ENCODE measurements at regions not wholly inside any gene's neighbourhood (a gene's known extent, or its start where the extent isn't known, plus 50 kb on each side); places are given as distances from the start of the nearest gene placed in this dataset.

- TF ChIP-seq, protein P1, sequence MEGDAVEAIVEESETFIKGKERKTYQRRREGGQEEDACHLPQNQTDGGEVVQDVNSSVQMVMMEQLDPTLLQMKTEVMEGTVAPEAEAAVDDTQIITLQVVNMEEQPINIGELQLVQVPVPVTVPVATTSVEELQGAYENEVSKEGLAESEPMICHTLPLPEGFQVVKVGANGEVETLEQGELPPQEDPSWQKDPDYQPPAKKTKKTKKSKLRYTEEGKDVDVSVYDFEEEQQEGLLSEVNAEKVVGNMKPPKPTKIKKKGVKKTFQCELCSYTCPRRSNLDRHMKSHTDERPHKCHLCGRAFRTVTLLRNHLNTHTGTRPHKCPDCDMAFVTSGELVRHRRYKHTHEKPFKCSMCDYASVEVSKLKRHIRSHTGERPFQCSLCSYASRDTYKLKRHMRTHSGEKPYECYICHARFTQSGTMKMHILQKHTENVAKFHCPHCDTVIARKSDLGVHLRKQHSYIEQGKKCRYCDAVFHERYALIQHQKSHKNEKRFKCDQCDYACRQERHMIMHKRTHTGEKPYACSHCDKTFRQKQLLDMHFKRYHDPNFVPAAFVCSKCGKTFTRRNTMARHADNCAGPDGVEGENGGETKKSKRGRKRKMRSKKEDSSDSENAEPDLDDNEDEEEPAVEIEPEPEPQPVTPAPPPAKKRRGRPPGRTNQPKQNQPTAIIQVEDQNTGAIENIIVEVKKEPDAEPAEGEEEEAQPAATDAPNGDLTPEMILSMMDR (conservative IDR thresholded peaks at IDR 0.05; ENCODE audit: low read length) = no peak
- TF ChIP-seq EZH2phosphoT487 (IDR thresholded peaks at IDR 0.05; ENCODE audit: borderline replicate concordance) = no peak
- H3K27me3 ChIP-seq (ENCODE audit: insufficient read depth, low read length, poor library complexity, severe bottlenecking) = no peaks in the 10 kb centered on the region
Measured at GRCh38 chr16:80463751-80464495, 76.9 kb upstream of the DYNLRB2 start.

DNA sequence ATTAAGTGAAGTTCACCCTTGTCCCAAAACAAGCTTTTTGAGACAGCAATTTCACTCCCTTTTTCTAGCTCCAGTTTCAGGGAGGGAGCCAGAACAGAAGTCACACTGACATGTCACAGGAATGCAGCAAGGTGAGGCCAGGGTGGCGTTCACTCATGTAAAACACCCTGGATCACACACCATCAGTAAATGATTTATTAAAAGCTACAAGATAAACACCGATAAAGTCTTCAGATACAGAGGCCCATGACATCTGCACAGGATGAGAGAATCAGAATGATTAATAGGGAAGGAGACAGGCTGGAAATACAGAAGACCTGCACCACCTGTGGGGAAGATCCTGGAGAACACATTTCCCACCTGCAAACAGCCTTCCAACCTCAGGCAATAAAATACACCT, 77.5 kb upstream of the DYNLRB2 start:
- H3F3A ChIP-seq (ENCODE audit: low read depth) = no peaks in the 10 kb centered on the region
- H3K9me3 ChIP-seq (ENCODE audit: insufficient read depth, low read depth, low read length) = no peaks in the 10 kb centered on the region
- H3K4me3 ChIP-seq (ENCODE audit: low read length, poor library complexity, severe bottlenecking) = no peak overlapping the region
- TF ChIP-seq EZH2phosphoT487 (IDR thresholded peaks at IDR 0.05; ENCODE audit: borderline replicate concordance) = no peak
- TF ChIP-seq, protein P1 (conservative IDR thresholded peaks at IDR 0.05; ENCODE audit: low read length) = no peak
- H3K4me1 ChIP-seq (ENCODE audit: insufficient read depth, low read length, poor library complexity, severe bottlenecking) = peaks cover 6% of the 10 kb centered on the region
- H4K20me1 ChIP-seq (ENCODE audit: insufficient read depth, low read length, poor library complexity, severe bottlenecking) = no peaks in the 10 kb centered on the region
- H3K9ac ChIP-seq (ENCODE audit: low read depth, low read length, poor library complexity, severe bottlenecking) = no peak overlapping the region
- no peaks in the 10 kb centered on the region for H3K9me2 ChIP-seq (replicated peaks; ENCODE audit: low read depth, low read length)
- H3K27me3 ChIP-seq (ENCODE audit: insufficient read depth, low read length, poor library complexity, severe bottlenecking) = no peaks in the 10 kb centered on the region
- no peak overlapping the region for H2AFZ ChIP-seq (ENCODE audit: low read length)
- H3K36me3 ChIP-seq (ENCODE audit: insufficient read depth, low read length) = no peaks in the 10 kb centered on the region
- H3K4me2 ChIP-seq (ENCODE audit: low read depth, low read length, poor library complexity, severe bottlenecking) = no peak overlapping the region
- H3K79me2 ChIP-seq (ENCODE audit: insufficient read depth, low read length) = no peaks in the 10 kb centered on the region

More at GRCh38 chr16:80463751-80464495, 76.9 kb upstream of the DYNLRB2 start:
- H3K9me2 ChIP-seq (replicated peaks; ENCODE audit: low read depth, low read length) = no peaks in the 10 kb centered on the region
- H3K9ac ChIP-seq (ENCODE audit: low read depth, low read length, poor library complexity, severe bottlenecking) = no peak overlapping the region
- no peaks in the 10 kb centered on the region for H4K20me1 ChIP-seq (ENCODE audit: insufficient read depth, low read length, poor library complexity, severe bottlenecking)
- no peaks in the 10 kb centered on the region for H3K79me2 ChIP-seq (ENCODE audit: insufficient read depth, low read length)
- H3K4me1 ChIP-seq (ENCODE audit: insufficient read depth, low read length, poor library complexity, severe bottlenecking) = peaks cover 6% of the 10 kb centered on the region
- H3K4me2 ChIP-seq (ENCODE audit: low read depth, low read length, poor library complexity, severe bottlenecking) = no peak overlapping the region
- no peak overlapping the region for H2AFZ ChIP-seq (ENCODE audit: low read length)
- no peaks in the 10 kb centered on the region for H3F3A ChIP-seq (ENCODE audit: low read depth)
- H3K36me3 ChIP-seq (ENCODE audit: insufficient read depth, low read length) = no peaks in the 10 kb centered on the region
- no peaks in the 10 kb centered on the region for H3K9me3 ChIP-seq (ENCODE audit: insufficient read depth, low read depth, low read length)
- H3K4me3 ChIP-seq (ENCODE audit: low read length, poor library complexity, severe bottlenecking) = no peak overlapping the region

GRCh38 chr16:80462917-80463316, 77.9 kb upstream of the DYNLRB2 start:
- Histone ChIP-seq H3K9me2 (replicated peaks; ENCODE audit: low read depth, low read length) (no peaks in the 10 kb centered on the region), H3K4me1 (ENCODE audit: insufficient read depth, low read length, poor library complexity, severe bottlenecking) (peaks cover 6% of the 10 kb centered on the region), H3K9me3 (ENCODE audit: insufficient read depth, low read depth, low read length) (no peaks in the 10 kb centered on the region), H3K79me2 (ENCODE audit: insufficient read depth, low read length) (no peaks in the 10 kb centered on the region), H3K9ac (ENCODE audit: low read depth, low read length, poor library complexity, severe bottlenecking) (no peak overlapping the region), H3F3A (ENCODE audit: low read depth) (no peaks in the 10 kb centered on the region), H2AFZ (ENCODE audit: low read length) (no peak overlapping the region), H3K4me3 (ENCODE audit: low read length, poor library complexity, severe bottlenecking) (no peak overlapping the region), H3K4me2 (ENCODE audit: low read depth, low read length, poor library complexity, severe bottlenecking) (no peak overlapping the region), H3K27me3 (ENCODE audit: insufficient read depth, low read length, poor library complexity, severe bottlenecking) (no peaks in the 10 kb centered on the region), H3K36me3 (ENCODE audit: insufficient read depth, low read length) (no peaks in the 10 kb centered on the region), H4K20me1 (ENCODE audit: insufficient read depth, low read length, poor library complexity, severe bottlenecking) (no peaks in the 10 kb centered on the region)
- no peak for TF ChIP-seq EZH2phosphoT487 (IDR thresholded peaks at IDR 0.05; ENCODE audit: borderline replicate concordance)
- TF ChIP-seq, protein P1 (conservative IDR thresholded peaks at IDR 0.05; ENCODE audit: low read length) = no peak
